GM18858 (cell line): ENCODE measurements at regions not wholly inside any gene's neighbourhood (a gene's known extent, or its start where the extent isn't known, plus 50 kb on each side); places are given as distances from the start of the nearest gene placed in this dataset.
"Not testable (repeated sequence)": the region's sequence is repeated elsewhere in the genome, so short reads cannot be mapped to it uniquely, and the experiment has no call there.

ENCODE experiments used
- ATAC-seq: cut with Tn5 transposase; IDR thresholded peaks from one replicate; pipeline ENCODE4 v1.9.1; 2021; ENCODE audit not compliant: unreplicated experiment

GRCh38 chr9:42370172-42370571 is 186.7 kb downstream of the SPATA31A6 start:
- not testable (repeated sequence) for ATAC-seq

GRCh38 chr9:42371417-42371816 is 188.0 kb downstream of the SPATA31A6 start:
- ATAC-seq, result not testable (repeated sequence)

DNA sequence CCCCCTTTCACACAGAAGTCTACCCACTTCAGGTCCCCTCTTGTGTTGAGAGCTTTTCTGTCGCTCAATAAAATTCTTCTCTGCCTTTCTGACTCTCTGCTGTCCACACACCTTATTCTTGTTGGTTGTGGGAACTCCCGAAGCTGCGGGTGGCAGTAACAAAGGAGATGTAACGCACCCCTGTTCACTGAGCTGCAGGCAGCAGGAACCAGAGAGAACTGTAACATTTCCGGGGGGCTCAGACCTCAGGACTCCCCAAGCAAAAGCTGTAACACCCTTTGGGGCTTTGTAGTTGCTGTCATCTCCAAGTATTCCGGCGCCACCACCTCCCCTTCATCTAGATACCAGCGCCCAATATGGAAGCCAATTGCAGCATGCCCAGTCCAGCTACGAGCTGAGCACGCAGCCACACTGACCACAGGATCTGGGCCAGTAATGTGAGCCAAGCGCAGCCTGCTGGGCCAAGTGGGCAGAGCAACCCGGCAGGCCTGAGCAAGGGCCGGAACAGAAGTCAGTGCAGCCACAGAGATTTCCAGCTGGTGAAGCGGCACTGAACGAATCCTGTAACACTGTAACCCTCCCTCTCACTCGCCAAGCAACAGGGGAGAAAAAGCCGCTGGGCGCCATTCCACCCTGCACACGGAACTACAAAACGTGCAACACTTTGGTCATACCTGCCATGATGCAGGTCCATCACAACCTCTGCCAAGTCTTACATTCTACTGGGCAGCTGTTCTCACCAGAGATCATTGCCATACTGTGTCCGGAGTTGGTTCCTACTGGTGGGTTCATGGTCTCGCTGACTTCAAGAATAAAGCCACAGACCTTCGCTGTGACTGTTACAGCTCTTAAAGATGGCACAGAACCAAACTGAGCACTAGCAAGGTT is 194.3 kb downstream of the SPATA31A6 start:
- not testable (repeated sequence) for ATAC-seq

GRCh38 chr9:42378418-42378815 is 195.0 kb downstream of the SPATA31A6 start:
- ATAC-seq, result no peak

- ATAC-seq, result not testable (repeated sequence)
Measured at GRCh38 chr9:42379602-42380001, 196.1 kb downstream of the SPATA31A6 start.

GRCh38 chr9:42384585-42384984 is 201.1 kb downstream of the SPATA31A6 start:
- ATAC-seq, result not testable (repeated sequence)

DNA sequence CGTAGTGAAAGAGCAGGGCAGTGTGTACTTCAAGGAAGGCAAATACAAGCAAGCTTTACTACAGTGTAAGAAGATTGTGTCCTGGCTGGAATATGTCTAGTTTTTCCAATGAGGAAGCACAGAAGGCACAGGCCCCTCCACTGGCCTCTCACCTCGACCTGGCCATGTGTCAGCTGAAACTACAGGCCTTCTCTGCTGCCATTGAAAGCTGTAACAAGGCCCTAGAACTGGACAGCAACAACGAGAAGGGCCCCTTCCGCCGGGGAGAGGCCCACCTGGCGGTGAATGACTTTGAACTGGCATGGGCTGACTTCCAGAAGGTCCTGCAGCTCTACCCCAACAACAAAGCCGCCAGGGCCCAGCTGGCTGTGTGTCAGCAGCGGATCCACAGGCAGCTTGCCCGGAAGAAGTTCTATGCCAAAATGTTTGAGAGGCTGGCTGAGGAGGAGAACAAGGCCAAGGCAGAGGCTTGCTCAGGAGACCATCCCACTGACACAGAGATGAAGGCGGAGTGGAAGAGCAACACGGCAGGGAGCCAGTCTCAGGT is 202.2 kb downstream of the SPATA31A6 start:
- not testable (repeated sequence) for ATAC-seq

DNA sequence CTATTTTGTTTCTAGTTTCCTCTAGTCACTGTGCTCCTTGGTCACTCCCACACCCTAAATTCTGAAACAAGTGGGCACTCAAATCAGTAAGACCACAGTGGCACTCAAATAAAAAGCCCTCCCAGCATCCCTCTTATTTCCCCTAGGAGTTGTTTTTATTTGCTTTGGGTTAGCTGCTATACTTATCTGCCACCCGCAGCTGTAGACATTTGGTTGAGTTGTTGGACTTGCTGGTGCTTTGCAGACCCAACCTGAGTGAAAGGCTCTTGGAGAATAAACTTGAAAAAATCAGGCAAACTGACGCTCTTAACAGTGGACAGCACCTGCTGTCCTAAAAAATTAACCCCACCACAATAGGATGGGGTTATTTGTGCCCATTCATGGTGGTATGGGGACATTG is 203.0 kb downstream of the SPATA31A6 start:
- ATAC-seq, result no peak

GRCh38 chr9:42388146-42388690 is 204.8 kb downstream of the SPATA31A6 start:
- no peak for ATAC-seq

DNA sequence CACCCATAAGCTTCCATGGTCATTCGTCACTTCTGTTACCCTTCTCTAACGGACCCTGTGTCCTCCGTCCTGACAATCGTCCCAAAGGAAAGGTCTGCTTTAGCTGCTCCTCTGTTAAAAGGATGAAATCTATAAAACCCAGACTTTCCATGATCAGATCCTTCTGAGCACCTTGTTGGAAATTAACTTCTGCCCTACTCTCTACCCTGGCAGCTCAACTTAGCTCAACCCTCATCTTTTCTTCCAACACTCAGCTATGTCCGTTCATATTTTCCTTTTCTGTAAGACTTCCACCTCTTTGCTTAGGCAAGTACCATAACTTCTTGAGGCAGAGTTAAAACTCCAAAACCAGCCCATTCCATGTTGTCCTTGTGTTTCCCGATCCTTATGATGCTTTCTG is 205.4 kb downstream of the SPATA31A6 start:
- ATAC-seq, result no peak

- not testable (repeated sequence) for ATAC-seq
Measured at GRCh38 chr9:42392773-42393455, 209.5 kb downstream of the SPATA31A6 start.

DNA sequence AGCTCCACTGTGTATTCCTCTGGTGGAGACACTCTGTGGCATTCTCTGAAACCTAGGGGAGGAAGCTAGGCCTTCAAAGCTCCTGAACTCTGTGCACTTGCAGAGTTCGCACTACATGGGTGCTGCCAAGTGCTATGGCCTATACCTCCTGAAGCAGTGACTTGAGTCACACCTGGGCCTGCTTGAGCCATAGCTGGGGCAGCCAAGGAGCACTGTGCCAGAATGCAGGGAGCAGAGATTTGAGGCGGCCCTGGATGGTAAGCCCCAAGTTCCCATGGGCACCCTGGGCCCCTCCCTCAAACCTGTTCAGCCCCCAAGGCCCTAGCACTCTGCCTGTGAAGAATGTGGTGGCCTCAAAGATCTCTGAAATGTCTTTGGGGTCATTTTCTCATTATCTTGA is 212.9 kb downstream of the SPATA31A6 start:
- no peak for ATAC-seq

DNA sequence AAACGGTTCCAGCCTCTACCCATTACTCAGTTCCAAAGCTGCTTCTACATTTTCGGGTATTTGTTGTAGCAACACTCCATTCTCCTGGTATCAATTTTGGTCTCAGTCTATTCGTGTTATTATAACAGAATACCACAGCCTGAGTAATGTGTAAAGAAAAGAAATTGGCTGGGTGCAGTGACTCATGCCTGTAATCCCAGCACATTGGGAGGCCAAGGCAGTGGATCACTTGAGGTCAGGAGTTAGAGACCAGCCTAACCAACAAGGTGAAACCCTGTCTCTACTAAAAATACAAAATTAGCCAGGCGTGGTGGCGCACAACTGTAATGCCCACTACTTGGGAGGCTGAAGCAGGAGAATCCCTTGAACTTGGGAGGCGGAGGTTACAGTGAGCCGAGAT is 213.9 kb downstream of the SPATA31A6 start:
- ATAC-seq, result not testable (repeated sequence)

DNA sequence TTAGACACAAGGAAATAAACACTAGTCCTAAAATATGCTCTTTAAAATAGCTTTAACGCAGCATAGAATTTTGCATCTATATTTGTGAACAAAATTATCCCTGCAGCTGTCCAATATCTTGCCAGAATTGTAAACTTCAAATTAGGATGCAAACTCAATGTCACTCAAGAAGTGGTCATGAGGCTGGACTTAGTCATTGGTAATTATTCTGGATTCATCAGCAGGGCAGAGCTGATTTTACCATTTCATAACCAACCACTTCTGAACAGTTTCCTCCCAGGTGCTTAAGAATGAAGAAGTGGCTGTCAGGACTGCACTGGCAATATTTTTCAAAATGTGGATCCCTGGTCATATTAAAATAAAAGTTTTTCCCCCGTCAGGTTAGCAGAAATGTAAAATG is 219.5 kb downstream of the SPATA31A6 start:
- not testable (repeated sequence) for ATAC-seq

- not testable (repeated sequence) for ATAC-seq
Measured at GRCh38 chr9:42409581-42409980, 226.1 kb downstream of the SPATA31A6 start.

DNA sequence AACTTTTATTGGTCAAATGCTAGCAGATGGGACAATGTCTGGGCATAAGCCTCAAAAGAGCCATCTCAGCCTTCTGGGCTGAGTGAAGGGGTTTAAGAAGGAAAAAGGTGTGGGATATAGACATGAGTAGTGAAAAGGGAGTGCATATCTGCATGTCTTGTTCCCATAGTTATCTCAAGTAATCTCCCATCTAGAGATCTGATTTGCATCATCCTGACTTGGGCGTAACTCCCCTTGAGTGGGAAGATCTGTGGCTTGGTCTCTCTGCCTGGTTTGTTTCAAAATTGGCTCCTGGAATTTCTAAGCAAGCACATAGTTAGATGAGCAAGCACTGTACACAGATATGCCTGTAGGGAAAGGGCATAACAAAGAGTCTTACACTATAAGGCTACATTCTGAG is 228.9 kb downstream of the SPATA31A6 start:
- ATAC-seq, result not testable (repeated sequence)

- ATAC-seq, result not testable (repeated sequence)
Measured at GRCh38 chr9:42414865-42415264, 231.4 kb downstream of the SPATA31A6 start.

- ATAC-seq, result not testable (repeated sequence)
Measured at GRCh38 chr9:42419652-42420051, 236.2 kb downstream of the SPATA31A6 start.

DNA sequence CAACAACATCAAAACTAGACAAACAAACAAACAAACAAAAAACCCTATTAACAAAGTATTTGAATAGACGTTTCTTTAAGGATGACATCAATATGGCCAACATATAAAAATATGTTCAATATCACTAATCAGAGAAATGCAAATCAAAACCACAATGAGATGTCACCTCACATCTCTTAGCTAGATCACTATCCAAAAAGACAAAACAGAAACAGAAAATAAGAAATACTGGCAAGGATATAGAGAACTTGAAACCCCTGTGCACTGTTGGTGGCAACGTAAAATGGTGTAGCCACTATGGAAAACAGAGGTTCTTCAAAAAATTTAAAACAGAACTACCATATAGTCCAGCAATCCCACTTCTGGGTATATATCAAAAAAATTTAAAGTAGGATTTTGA is 236.9 kb downstream of the SPATA31A6 start:
- peak; percentile 75 for ATAC-seq

- not testable (repeated sequence) for ATAC-seq
Measured at GRCh38 chr9:42421630-42422029, 238.2 kb downstream of the SPATA31A6 start.
